ENCODE measurements at regions not wholly inside any gene's neighbourhood (a gene's known extent, or its start where the extent isn't known, plus 50 kb on each side); places are given as distances from the start of the nearest gene placed in this dataset.

- Histone ChIP-seq H3K27ac (no peak overlapping the region), H3K4me1 (no peaks in the 10 kb centered on the region), H3K4me3 (no peak overlapping the region), H3K36me3 (no peaks in the 10 kb centered on the region), H3K9me3 (no peaks in the 10 kb centered on the region), H3K27me3 (no peaks in the 10 kb centered on the region)
- DNase-seq (ENCODE audit: low spot score in 2 of 2), result no peak
- whole genome bisulfite sequencing, 2 donors, result 75 to 82% methylated on average over 3 of the region's 3 CpGs
- no peak for TF ChIP-seq POLR2A (IDR thresholded peaks at IDR 0.05)
- TF ChIP-seq EP300 (IDR thresholded peaks at IDR 0.05), result no peak
- TF ChIP-seq CTCF (IDR thresholded peaks at IDR 0.05), result no peak
These were observed 70.7 kb upstream of the PSMA6 start for GRCh38 chr14:35221462-35221861.

- WGBS, 2 donors, result 80 to 90% methylated on average over 2 of the region's 2 CpGs
These were observed 69.9 kb upstream of the PSMA6 start for GRCh38 chr14:35222324-35222723.

GRCh38 chr14:35222872-35223466 lies 69.2 kb upstream of the PSMA6 start:
- no peak for TF ChIP-seq EP300 (IDR thresholded peaks at IDR 0.05)
- TF ChIP-seq CTCF (IDR thresholded peaks at IDR 0.05), result no peak
- TF ChIP-seq POLR2A (IDR thresholded peaks at IDR 0.05), result no peak
- H3K9me3 ChIP-seq, result no peaks in the 10 kb centered on the region
- WGBS, 2 donors, result 91 to 92% methylated on average over 5 of the region's 5 CpGs
- H3K36me3 ChIP-seq, result no peaks in the 10 kb centered on the region
- no peak for DNase-seq (ENCODE audit: low spot score in 2 of 2)
- H3K4me1 ChIP-seq, result no peaks in the 10 kb centered on the region
- no peaks in the 10 kb centered on the region for H3K27me3 ChIP-seq
- no peak overlapping the region for H3K27ac ChIP-seq
- no peak overlapping the region for H3K4me3 ChIP-seq

More at GRCh38 chr14:35222324-35222723, 69.9 kb upstream of the PSMA6 start:
- TF ChIP-seq POLR2A (IDR thresholded peaks at IDR 0.05), result no peak
- TF ChIP-seq CTCF (IDR thresholded peaks at IDR 0.05), result no peak
- TF ChIP-seq EP300 (IDR thresholded peaks at IDR 0.05), result no peak
- Histone ChIP-seq H3K27me3 (no peaks in the 10 kb centered on the region), H3K27ac (no peak overlapping the region), H3K36me3 (no peaks in the 10 kb centered on the region), H3K4me1 (no peaks in the 10 kb centered on the region), H3K4me3 (no peak overlapping the region), H3K9me3 (no peaks in the 10 kb centered on the region)
- DNase-seq (ENCODE audit: low spot score in 2 of 2), result no peak

- Histone ChIP-seq H3K9me3 (no peaks in the 10 kb centered on the region), H3K27ac (no peak overlapping the region), H3K4me3 (no peak overlapping the region), H3K36me3 (no peaks in the 10 kb centered on the region), H3K4me1 (no peaks in the 10 kb centered on the region), H3K27me3 (no peaks in the 10 kb centered on the region)
- no peak for DNase-seq (ENCODE audit: low spot score in 2 of 2)
- TF ChIP-seq CTCF (IDR thresholded peaks at IDR 0.05) (no peak), POLR2A (IDR thresholded peaks at IDR 0.05) (no peak), EP300 (IDR thresholded peaks at IDR 0.05) (no peak)
These were observed 68.3 kb upstream of the PSMA6 start for GRCh38 chr14:35223927-35224326.

- Histone ChIP-seq H3K36me3 (no peaks in the 10 kb centered on the region), H3K27me3 (no peaks in the 10 kb centered on the region), H3K4me1 (no peaks in the 10 kb centered on the region), H3K27ac (no peak overlapping the region), H3K9me3 (no peaks in the 10 kb centered on the region), H3K4me3 (no peak overlapping the region)
- DNase-seq (ENCODE audit: low spot score in 2 of 2), result no peak
- 59 to 68% methylated on average over 2 of the region's 2 CpGs for WGBS, 2 donors
- TF ChIP-seq CTCF (IDR thresholded peaks at IDR 0.05) (no peak), POLR2A (IDR thresholded peaks at IDR 0.05) (no peak), EP300 (IDR thresholded peaks at IDR 0.05) (no peak)
These were observed 67.6 kb upstream of the PSMA6 start for GRCh38 chr14:35224615-35225014.

All from tibial nerve (tissue), 4 donors.